OCI-LY1 (cell line): ENCODE measurements at regions not wholly inside any gene's neighbourhood (a gene's known extent, or its start where the extent isn't known, plus 50 kb on each side); places are given as distances from the start of the nearest gene placed in this dataset.

Source experiments
- H2AFZ ChIP-seq: fragments of 200-600 bp; sonication (generic), shearing (Covaris generic); 2 replicates; pipeline ENCODE4 v1.6.0; 2014; ENCODE audit warnings: antibody characterized with exemption, mild to moderate bottlenecking, low read length
- H3F3A ChIP-seq: fragments of 200-600 bp; sonication (generic), shearing (Covaris generic); 2 replicates; pipeline ENCODE4 v1.6.0; 2014; ENCODE audit warnings: mild to moderate bottlenecking, antibody characterized with exemption, low read length, moderate library complexity; ENCODE audit not compliant: insufficient read depth
- H3K27ac ChIP-seq: fragments of 200-600 bp; sonication (generic); 2 replicates; pipeline ENCODE4 v1.5.1; 2014; ENCODE audit warnings: low read length, mixed run types, mild to moderate bottlenecking, low read depth; ENCODE audit not compliant: poor library complexity, severe bottlenecking
- H3K27me3 ChIP-seq: fragments of 200-600 bp; sonication (generic); 2 replicates; pipeline ENCODE4 v1.6.0; 2014; ENCODE audit warnings: antibody characterized with exemption, mild to moderate bottlenecking, low read length, moderate library complexity; ENCODE audit not compliant: insufficient read depth
- H3K36me3 ChIP-seq: fragments of 200-600 bp; sonication (generic); 2 replicates; pipeline ENCODE4 v1.6.1; 2014; ENCODE audit warnings: mild to moderate bottlenecking, antibody characterized with exemption, low read length, moderate library complexity, mixed read lengths; ENCODE audit not compliant: insufficient read depth
- H3K4me1 ChIP-seq: fragments of 200-600 bp; sonication (generic); 2 replicates; pipeline ENCODE4 v1.5.1; 2014; ENCODE audit warnings: mild to moderate bottlenecking, low read length, moderate library complexity; ENCODE audit not compliant: insufficient read depth, severe bottlenecking
- H3K4me2 ChIP-seq: fragments of 200-600 bp; sonication (generic), shearing (Covaris generic); 2 replicates; pipeline ENCODE4 v1.6.1; 2014; ENCODE audit warnings: low read length
- H3K4me3 ChIP-seq: fragments of 200-600 bp; sonication (generic); 2 replicates; pipeline ENCODE4 v1.5.1; 2014; ENCODE audit warnings: low read length, low read depth, mild to moderate bottlenecking, mixed read lengths; ENCODE audit not compliant: poor library complexity, severe bottlenecking
- H3K79me2 ChIP-seq: fragments of 200-600 bp; shearing (Covaris generic); 2 replicates; pipeline ENCODE4 v1.6.1; 2016; ENCODE audit warnings: mixed run types, low read length, mixed read lengths; ENCODE audit not compliant: insufficient read depth
- H3K9ac ChIP-seq: fragments of 200-600 bp; sonication (generic), shearing (Covaris generic); 2 replicates; pipeline ENCODE4 v1.6.1; 2014; ENCODE audit warnings: mild to moderate bottlenecking, low read length, mixed read lengths
- H3K9me2 ChIP-seq: fragments of 200-600 bp; sonication (generic), shearing (Covaris generic); 2 replicates; pipeline ENCODE4 v1.6.1; 2014; ENCODE audit warnings: low read depth, mild to moderate bottlenecking, low read length, mixed read lengths
- H3K9me3 ChIP-seq: fragments of 200-600 bp; shearing (Covaris generic); 2 replicates; pipeline ENCODE4 v1.6.1; 2014; ENCODE audit warnings: low read length, mixed read lengths
- H4K20me1 ChIP-seq: fragments of 200-600 bp; sonication (generic), shearing (Covaris generic); 2 replicates; pipeline ENCODE4 v1.6.0; 2016; ENCODE audit warnings: mild to moderate bottlenecking, low read length; ENCODE audit not compliant: insufficient read depth
- EZH2 ChIP-seq: fragments of 200-600 bp; sonication (generic), shearing (Covaris generic); IDR thresholded peaks from 2 replicates; pipeline ENCODE4 v1.8.0; 2017; ENCODE audit warnings: borderline replicate concordance, mixed run types, mild to moderate bottlenecking, antibody characterized with exemption, low read length, moderate library complexity, mixed read lengths
- TF ChIP-seq, protein P1 (sequence below): fragments of 200-600 bp; sonication (generic), shearing (Covaris generic); IDR thresholded peaks from 2 replicates; pipeline ENCODE4 v1.5.1; 2017; ENCODE audit warnings: mild to moderate bottlenecking, antibody characterized with exemption, low read length, moderate library complexity, mixed read lengths

DNA sequence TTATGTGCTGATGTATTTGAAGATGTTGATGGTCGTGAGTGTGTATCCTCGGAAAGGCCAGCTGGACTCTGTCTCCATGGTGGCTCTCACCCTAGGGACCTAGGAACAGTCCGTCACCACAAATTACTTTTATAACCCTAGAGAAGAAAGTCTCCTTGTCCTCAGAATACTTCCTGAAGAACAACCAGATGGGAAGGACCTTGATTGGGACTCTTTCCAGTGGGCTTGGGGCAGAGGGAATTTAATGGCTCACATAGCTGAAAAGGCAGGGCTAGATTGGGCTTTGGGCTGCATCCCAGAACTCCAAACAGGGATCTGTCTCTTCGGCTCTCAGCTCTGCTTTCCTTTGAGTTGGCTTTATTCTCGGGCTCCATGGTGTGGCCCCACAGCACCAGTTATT lies 90.8 kb downstream of the TBX19 start:
- Histone ChIP-seq H2AFZ (no peak overlapping the region), H3K79me2 (no peaks in the 10 kb centered on the region), H3K9ac (no peak overlapping the region), H3K4me3 (no peak overlapping the region), H3K27ac (no peak overlapping the region), H3K36me3 (no peaks in the 10 kb centered on the region), H3K27me3 (no peaks in the 10 kb centered on the region), H3K4me1 (no peaks in the 10 kb centered on the region), H3F3A (no peaks in the 10 kb centered on the region), H4K20me1 (no peaks in the 10 kb centered on the region), H3K4me2 (no peak overlapping the region), H3K9me2 (no peaks in the 10 kb centered on the region), H3K9me3 (no peaks in the 10 kb centered on the region)
- TF ChIP-seq, protein P1, sequence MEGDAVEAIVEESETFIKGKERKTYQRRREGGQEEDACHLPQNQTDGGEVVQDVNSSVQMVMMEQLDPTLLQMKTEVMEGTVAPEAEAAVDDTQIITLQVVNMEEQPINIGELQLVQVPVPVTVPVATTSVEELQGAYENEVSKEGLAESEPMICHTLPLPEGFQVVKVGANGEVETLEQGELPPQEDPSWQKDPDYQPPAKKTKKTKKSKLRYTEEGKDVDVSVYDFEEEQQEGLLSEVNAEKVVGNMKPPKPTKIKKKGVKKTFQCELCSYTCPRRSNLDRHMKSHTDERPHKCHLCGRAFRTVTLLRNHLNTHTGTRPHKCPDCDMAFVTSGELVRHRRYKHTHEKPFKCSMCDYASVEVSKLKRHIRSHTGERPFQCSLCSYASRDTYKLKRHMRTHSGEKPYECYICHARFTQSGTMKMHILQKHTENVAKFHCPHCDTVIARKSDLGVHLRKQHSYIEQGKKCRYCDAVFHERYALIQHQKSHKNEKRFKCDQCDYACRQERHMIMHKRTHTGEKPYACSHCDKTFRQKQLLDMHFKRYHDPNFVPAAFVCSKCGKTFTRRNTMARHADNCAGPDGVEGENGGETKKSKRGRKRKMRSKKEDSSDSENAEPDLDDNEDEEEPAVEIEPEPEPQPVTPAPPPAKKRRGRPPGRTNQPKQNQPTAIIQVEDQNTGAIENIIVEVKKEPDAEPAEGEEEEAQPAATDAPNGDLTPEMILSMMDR, result no peak
- TF ChIP-seq EZH2, result no peak

DNA sequence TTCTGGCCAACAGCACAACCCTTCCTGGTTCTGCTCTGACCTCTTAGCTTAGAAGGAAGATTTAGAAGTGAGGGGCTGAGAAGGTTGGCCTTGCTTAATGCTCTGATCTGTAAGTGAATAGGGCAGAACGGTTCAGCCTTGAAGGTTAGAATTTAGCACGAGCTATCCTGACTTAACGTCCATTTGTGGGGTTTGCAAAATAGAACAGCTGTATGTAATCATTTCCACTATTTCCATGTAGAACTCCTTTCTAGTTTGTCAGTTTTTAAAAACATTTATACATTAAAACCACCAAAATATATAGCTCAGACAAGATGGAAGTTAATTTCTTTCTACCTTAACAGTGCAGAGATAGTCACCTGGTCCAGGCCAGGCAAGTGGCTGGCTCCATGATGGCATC lies 89.9 kb downstream of the TBX19 start:
- Histone ChIP-seq H3K4me2 (no peak overlapping the region), H3K36me3 (no peaks in the 10 kb centered on the region), H3K9me3 (no peaks in the 10 kb centered on the region), H3K27ac (no peak overlapping the region), H3K4me3 (no peak overlapping the region), H3K9ac (no peak overlapping the region), H3K9me2 (no peaks in the 10 kb centered on the region), H3K27me3 (no peaks in the 10 kb centered on the region), H2AFZ (no peak overlapping the region), H3F3A (no peaks in the 10 kb centered on the region), H3K4me1 (no peaks in the 10 kb centered on the region), H3K79me2 (no peaks in the 10 kb centered on the region), H4K20me1 (no peaks in the 10 kb centered on the region)
- no peak for TF ChIP-seq EZH2
- TF ChIP-seq, protein P1, result no peak

DNA sequence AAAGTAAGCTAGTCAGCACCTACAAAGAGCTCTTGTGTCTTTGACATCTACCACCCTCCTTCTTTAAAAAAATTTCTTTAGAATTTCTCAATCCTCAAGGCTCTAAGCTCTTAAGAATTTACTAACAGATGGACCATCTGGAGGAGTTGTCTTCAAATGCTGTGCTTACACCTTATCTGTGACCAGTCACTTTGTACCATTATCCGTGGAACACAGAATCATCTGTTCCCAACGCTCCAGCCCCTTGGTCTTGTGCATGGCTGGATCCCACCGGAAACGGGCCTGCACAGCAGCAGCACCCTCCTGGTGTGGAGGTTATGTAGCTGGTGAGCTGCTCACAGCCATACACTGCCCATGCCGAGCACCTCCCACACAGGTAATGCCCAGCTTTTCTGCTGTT lies 89.0 kb downstream of the TBX19 start:
- TF ChIP-seq, protein P1, result no peak
- TF ChIP-seq EZH2, result no peak
- Histone ChIP-seq H3K36me3 (no peaks in the 10 kb centered on the region), H3F3A (no peaks in the 10 kb centered on the region), H4K20me1 (no peaks in the 10 kb centered on the region), H3K4me2 (no peak overlapping the region), H3K4me3 (no peak overlapping the region), H3K79me2 (no peaks in the 10 kb centered on the region), H3K9ac (no peak overlapping the region), H3K27me3 (no peaks in the 10 kb centered on the region), H3K9me3 (no peaks in the 10 kb centered on the region), H3K27ac (no peak overlapping the region), H3K4me1 (no peaks in the 10 kb centered on the region), H3K9me2 (no peaks in the 10 kb centered on the region), H2AFZ (no peak overlapping the region)
